Keratinocyte (primary cell): ENCODE measurements at regions not wholly inside any gene's neighbourhood (a gene's known extent, or its start where the extent isn't known, plus 50 kb on each side); places are given as distances from the start of the nearest gene placed in this dataset.
"Not testable (repeated sequence)": the region's sequence is repeated elsewhere in the genome, so short reads cannot be mapped to it uniquely, and the experiment has no call there.

Experiments
- DNase-seq: peaks from one replicate; pipeline ENCODE4 v3.0.0-alpha.2; 2011; ENCODE audit warnings: low read depth, missing footprints, low spot score
- FAIRE-seq: peaks from 2 replicates; lab custom pipeline; 2011; peaks lifted over from hg19 to GRCh38; lab: Jason Lieb, UNC
- H2AFZ ChIP-seq: 2 replicates; pipeline ENCODE4 v1.6.0; 2012; ENCODE audit warnings: low read length, control low read depth, inconsistent platforms; ENCODE audit not compliant: control insufficient read depth
- H3K27ac ChIP-seq: 2 replicates; pipeline ENCODE4 v1.5.1; 2011; ENCODE audit warnings: low read length; ENCODE audit not compliant: control insufficient read depth, insufficient read depth
- H3K27me3 ChIP-seq: 3 replicates; pipeline ENCODE4 v1.6.0; 2011; ENCODE audit warnings: low read length; ENCODE audit not compliant: control insufficient read depth, insufficient read depth; ENCODE audit errors: extremely low read depth
- H3K36me3 ChIP-seq, 2 experiments: 2 replicates in 1 of 2; 3 replicates in 1 of 2; pipeline ENCODE4 v1.5.1; 2011; ENCODE audit warnings: low read length in 2 of 2, mild to moderate bottlenecking in 1 of 2; ENCODE audit not compliant: control insufficient read depth in 2 of 2, insufficient read depth in 2 of 2; ENCODE audit errors: extremely low read depth in 1 of 2
- H3K4me1 ChIP-seq: 3 replicates; pipeline ENCODE4 v1.5.1; 2011; ENCODE audit warnings: low read length; ENCODE audit not compliant: control insufficient read depth, insufficient read depth; ENCODE audit errors: extremely low read depth
- H3K4me2 ChIP-seq: 3 replicates; pipeline ENCODE4 v1.6.0; 2011; ENCODE audit warnings: low read depth, low read length; ENCODE audit not compliant: control insufficient read depth, insufficient read depth; ENCODE audit errors: extremely low read depth
- H3K4me3 ChIP-seq, 3 experiments: fragments of 200-600 bp in 1 of 3; sonication (generic) in 1 of 3; 2 replicates in 2 of 3; 3 replicates in 1 of 3; pipeline ENCODE4 v1.5.1; 2011 to 2016; ENCODE audit warnings: low read length in 3 of 3, mild to moderate bottlenecking in 3 of 3, control low read depth in 2 of 3, inconsistent platforms in 1 of 3, low read depth in 1 of 3, mixed read lengths in 1 of 3, mixed run types in 1 of 3, moderate library complexity in 1 of 3; ENCODE audit not compliant: control insufficient read depth in 2 of 3, insufficient read depth in 2 of 3; ENCODE audit errors: extremely low read depth in 1 of 3
- H3K79me2 ChIP-seq: 2 replicates; pipeline ENCODE4 v1.6.0; 2012; ENCODE audit warnings: low read length; ENCODE audit not compliant: control insufficient read depth, insufficient read depth
- H3K9ac ChIP-seq: 3 replicates; pipeline ENCODE4 v1.6.0; 2011; ENCODE audit warnings: low read length; ENCODE audit not compliant: control insufficient read depth, insufficient read depth; ENCODE audit errors: extremely low read depth
- H3K9me1 ChIP-seq: 3 replicates; pipeline ENCODE4 v1.6.0; 2011; ENCODE audit warnings: low read length; ENCODE audit not compliant: control insufficient read depth, insufficient read depth; ENCODE audit errors: extremely low read depth
- H3K9me3 ChIP-seq: 2 replicates; pipeline ENCODE4 v1.5.1; 2012; ENCODE audit warnings: low read depth, low read length; ENCODE audit not compliant: control insufficient read depth
- H4K20me1 ChIP-seq: 3 replicates; pipeline ENCODE4 v1.6.0; 2011; ENCODE audit warnings: low read length; ENCODE audit not compliant: control insufficient read depth, insufficient read depth; ENCODE audit errors: extremely low read depth
- EZH2 ChIP-seq: IDR thresholded peaks from one replicate; pipeline ENCODE4 v1.6.1; 2012; ENCODE audit warnings: inconsistent platforms, mild to moderate bottlenecking, low read length, moderate library complexity
- dilution Hi-C: fragments of 300-500 bp; cut with MboI; formaldehyde crosslinking; loops from one replicate; pipeline ENCODE4 v1.7.0; 2020; ENCODE audit warnings: low sequenced_read_pairs; ENCODE audit not compliant: extremely low pct_ligation_motif_present
- TF ChIP-seq, protein P1 (sequence below), 3 experiments: IDR thresholded peaks in 1 of 3; conservative IDR thresholded peaks in 1 of 3; optimal IDR thresholded peaks in 1 of 3; 2 replicates in 2 of 3; 3 replicates in 1 of 3; pipeline versions ENCODE3 to v1.5.1; 2011; ENCODE audit warnings: low read length in 3 of 3, mild to moderate bottlenecking in 3 of 3, moderate library complexity in 2 of 3, control low read depth in 1 of 3, inconsistent platforms in 1 of 3; ENCODE audit not compliant: insufficient read depth in 2 of 3; ENCODE audit errors: extremely low read depth in 1 of 3

GRCh38 chr6:85128781-85129180 lies 321.1 kb upstream of the NT5E start:
- H3K79me2 ChIP-seq, result no peaks in the 10 kb centered on the region
- no peaks in the 10 kb centered on the region for H3K9me1 ChIP-seq
- DNase-seq (no peak), FAIRE-seq (no peak)
- H3K4me3 ChIP-seq, result no peak overlapping the region
- H3K27me3 ChIP-seq, result no peaks in the 10 kb centered on the region
- no peaks in the 10 kb centered on the region for H3K36me3 ChIP-seq
- no peaks in the 10 kb centered on the region for H3K9me3 ChIP-seq
- no peak overlapping the region for H3K27ac ChIP-seq
- TF ChIP-seq, protein P1, sequence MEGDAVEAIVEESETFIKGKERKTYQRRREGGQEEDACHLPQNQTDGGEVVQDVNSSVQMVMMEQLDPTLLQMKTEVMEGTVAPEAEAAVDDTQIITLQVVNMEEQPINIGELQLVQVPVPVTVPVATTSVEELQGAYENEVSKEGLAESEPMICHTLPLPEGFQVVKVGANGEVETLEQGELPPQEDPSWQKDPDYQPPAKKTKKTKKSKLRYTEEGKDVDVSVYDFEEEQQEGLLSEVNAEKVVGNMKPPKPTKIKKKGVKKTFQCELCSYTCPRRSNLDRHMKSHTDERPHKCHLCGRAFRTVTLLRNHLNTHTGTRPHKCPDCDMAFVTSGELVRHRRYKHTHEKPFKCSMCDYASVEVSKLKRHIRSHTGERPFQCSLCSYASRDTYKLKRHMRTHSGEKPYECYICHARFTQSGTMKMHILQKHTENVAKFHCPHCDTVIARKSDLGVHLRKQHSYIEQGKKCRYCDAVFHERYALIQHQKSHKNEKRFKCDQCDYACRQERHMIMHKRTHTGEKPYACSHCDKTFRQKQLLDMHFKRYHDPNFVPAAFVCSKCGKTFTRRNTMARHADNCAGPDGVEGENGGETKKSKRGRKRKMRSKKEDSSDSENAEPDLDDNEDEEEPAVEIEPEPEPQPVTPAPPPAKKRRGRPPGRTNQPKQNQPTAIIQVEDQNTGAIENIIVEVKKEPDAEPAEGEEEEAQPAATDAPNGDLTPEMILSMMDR (optimal IDR thresholded peaks at IDR 0.05 in 1 of 3, IDR thresholded peaks at IDR 0.05 in 1 of 3, conservative IDR thresholded peaks at IDR 0.05 in 1 of 3; ENCODE audit: extremely low read depth in 1 of 3, insufficient read depth in 2 of 3, low read length in 3 of 3), result no peak
- TF ChIP-seq EZH2, result no peak
- H4K20me1 ChIP-seq, result no peaks in the 10 kb centered on the region
- H3K9ac ChIP-seq, result no peak overlapping the region
- no peak overlapping the region for H3K4me2 ChIP-seq
- H3K4me1 ChIP-seq, result no peaks in the 10 kb centered on the region
- H2AFZ ChIP-seq, result no peak overlapping the region
- dilution Hi-C loops, result no loop called here

DNA sequence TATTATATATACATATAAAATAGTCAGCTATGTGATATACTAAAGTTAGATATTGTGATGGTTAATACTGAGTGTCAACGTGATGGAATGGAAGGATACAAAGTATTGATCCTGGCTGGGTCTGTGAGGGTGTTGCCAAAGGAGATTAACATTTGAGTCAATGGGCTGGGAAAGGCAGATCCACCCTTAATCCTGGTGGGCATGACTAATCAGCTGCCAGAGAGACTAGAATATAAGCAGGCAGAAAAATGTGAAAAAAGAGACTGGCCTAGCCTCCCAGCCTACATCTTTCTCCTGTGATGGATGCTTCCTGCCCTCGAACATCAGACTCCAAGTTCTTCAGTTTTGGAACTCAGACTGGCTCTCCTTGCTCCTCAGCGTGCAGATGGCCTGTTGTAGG lies 321.6 kb upstream of the NT5E start:
- FAIRE-seq, dilution Hi-C loops: not testable (repeated sequence)

DNA sequence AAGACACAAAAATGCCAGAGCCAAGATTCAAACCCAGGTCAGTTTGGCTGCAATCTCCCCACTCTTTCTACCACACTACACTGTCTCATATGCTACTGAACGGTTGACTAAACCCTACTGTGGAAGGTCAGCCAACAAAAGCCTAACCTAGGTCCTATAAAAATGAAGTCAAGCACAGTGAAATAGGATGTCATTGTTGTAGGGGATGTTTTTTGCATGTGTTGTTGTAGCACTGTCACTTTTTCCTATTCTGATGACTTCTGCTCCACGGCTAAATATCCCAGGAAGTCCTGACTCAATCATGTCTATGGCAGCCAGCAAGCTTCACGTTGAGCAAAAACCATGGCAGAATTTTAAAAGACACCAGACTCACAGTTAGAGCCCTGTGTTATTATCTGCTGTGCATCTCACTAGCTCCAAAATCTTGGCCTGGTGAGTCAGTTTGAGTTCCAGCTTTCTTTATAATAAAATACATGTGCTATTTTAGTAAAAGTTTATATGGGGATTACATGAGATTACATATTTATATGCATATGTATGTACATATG lies 322.1 kb upstream of the NT5E start:
- Histone ChIP-seq H2AFZ (no peak overlapping the region), H3K9ac (no peak overlapping the region), H3K79me2 (no peaks in the 10 kb centered on the region), H3K36me3 (no peaks in the 10 kb centered on the region), H3K9me3 (no peaks in the 10 kb centered on the region), H3K27ac (no peak overlapping the region), H3K4me1 (no peaks in the 10 kb centered on the region), H4K20me1 (no peaks in the 10 kb centered on the region), H3K4me3 (no peak overlapping the region), H3K27me3 (no peaks in the 10 kb centered on the region), H3K4me2 (no peak overlapping the region), H3K9me1 (no peaks in the 10 kb centered on the region)
- no peak for DNase-seq
- no peak for TF ChIP-seq EZH2
- TF ChIP-seq, protein P1 (optimal IDR thresholded peaks at IDR 0.05 in 1 of 3, IDR thresholded peaks at IDR 0.05 in 1 of 3, conservative IDR thresholded peaks at IDR 0.05 in 1 of 3; ENCODE audit: extremely low read depth in 1 of 3, insufficient read depth in 2 of 3, low read length in 3 of 3), result no peak
- dilution Hi-C loops, result no loop called here
- FAIRE-seq, result no peak

More for the DNA sequence above, 321.6 kb upstream of the NT5E start:
- not testable (repeated sequence) for H3K9me3 ChIP-seq, H3K9ac ChIP-seq, DNase-seq, H3K36me3 ChIP-seq, H3K79me2 ChIP-seq, H3K27me3 ChIP-seq, H3K4me3 ChIP-seq, H2AFZ ChIP-seq, H4K20me1 ChIP-seq, H3K9me1 ChIP-seq, H3K4me2 ChIP-seq, H3K27ac ChIP-seq, H3K4me1 ChIP-seq
